Osteoblast (primary cell): ENCODE measurements at regions not wholly inside any gene's neighbourhood (a gene's known extent, or its start where the extent isn't known, plus 50 kb on each side); places are given as distances from the start of the nearest gene placed in this dataset.

ENCODE experiments used
- DNase-seq: peaks from one replicate; pipeline ENCODE4 v3.0.0; 2011; ENCODE audit warnings: low spot score, mixed read lengths; ENCODE audit not compliant: insufficient read length; ENCODE audit errors: missing footprints
- H2AFZ ChIP-seq: 2 replicates; pipeline ENCODE4 v1.6.0; 2011; ENCODE audit warnings: mild to moderate bottlenecking, low read length
- H3K27ac ChIP-seq: 2 replicates; pipeline ENCODE4 v1.5.1; 2011; ENCODE audit warnings: mild to moderate bottlenecking, low read depth, low read length, moderate library complexity
- H3K27me3 ChIP-seq: 2 replicates; pipeline ENCODE4 v1.6.0; 2012; ENCODE audit warnings: mild to moderate bottlenecking, control low read depth, inconsistent platforms, low read length, moderate library complexity; ENCODE audit not compliant: insufficient read depth
- H3K36me3 ChIP-seq: 2 replicates; pipeline ENCODE4 v1.5.1; 2011; ENCODE audit warnings: mild to moderate bottlenecking, low read length, control low read depth, moderate library complexity; ENCODE audit not compliant: insufficient read depth
- H3K4me1 ChIP-seq: 2 replicates; pipeline ENCODE4 v1.5.1; 2011; ENCODE audit warnings: mild to moderate bottlenecking, low read length, control low read depth, moderate library complexity; ENCODE audit not compliant: insufficient read depth
- H3K4me2 ChIP-seq: 2 replicates; pipeline ENCODE4 v1.6.0; 2011; ENCODE audit warnings: mild to moderate bottlenecking, low read length; ENCODE audit not compliant: insufficient read depth
- H3K4me3 ChIP-seq: fragments of 200-600 bp; sonication (generic); 3 replicates; pipeline ENCODE4 v1.5.1; 2012; ENCODE audit warnings: mild to moderate bottlenecking, low read length, inconsistent platforms; ENCODE audit not compliant: insufficient read depth
- H3K79me2 ChIP-seq: 2 replicates; pipeline ENCODE4 v1.6.0; 2012; ENCODE audit warnings: mild to moderate bottlenecking, low read length, control low read depth, inconsistent platforms; ENCODE audit not compliant: insufficient read depth
- H3K9me3 ChIP-seq: 2 replicates; pipeline ENCODE4 v1.5.1; 2011; ENCODE audit warnings: low read depth, low read length, control low read depth
- H4K20me1 ChIP-seq: 2 replicates; pipeline ENCODE4 v1.6.0; 2012; ENCODE audit warnings: mild to moderate bottlenecking, low read length, control low read depth; ENCODE audit not compliant: insufficient read depth
- TF ChIP-seq, protein P1 (sequence below): IDR thresholded peaks from 2 replicates; pipeline ENCODE4 v1.5.1; 2011; ENCODE audit warnings: mild to moderate bottlenecking, low read depth, low read length, moderate library complexity; ENCODE audit errors: extremely low read depth

DNA sequence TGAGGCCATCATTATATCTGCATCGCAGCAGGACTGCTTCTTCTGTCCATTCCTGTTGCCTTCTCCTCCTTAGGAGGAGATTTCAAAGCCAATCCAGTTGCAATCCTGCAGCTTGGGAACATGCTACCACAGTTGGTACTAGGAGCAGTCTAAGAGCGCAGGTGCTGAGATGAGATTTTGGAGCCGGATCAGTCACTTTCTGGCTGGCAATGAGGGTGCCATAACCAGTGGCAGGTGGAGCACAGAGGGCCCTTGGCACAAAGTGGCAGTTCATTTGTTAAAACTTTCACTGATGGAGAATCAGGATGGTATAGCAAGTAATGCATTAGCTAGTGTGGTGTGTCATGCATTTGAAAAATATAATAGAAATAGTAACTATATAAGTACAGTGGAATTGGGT, 173.7 kb upstream of the ATP5MC3 start:
- Histone ChIP-seq H3K4me3 (no peak overlapping the region), H4K20me1 (no peaks in the 10 kb centered on the region), H3K4me1 (no peaks in the 10 kb centered on the region), H3K4me2 (no peak overlapping the region), H3K27ac (no peak overlapping the region), H3K27me3 (peaks cover 3% of the 10 kb centered on the region), H2AFZ (no peak overlapping the region), H3K36me3 (no peaks in the 10 kb centered on the region), H3K79me2 (no peaks in the 10 kb centered on the region), H3K9me3 (no peaks in the 10 kb centered on the region)
- no peak for DNase-seq
- TF ChIP-seq, protein P1, sequence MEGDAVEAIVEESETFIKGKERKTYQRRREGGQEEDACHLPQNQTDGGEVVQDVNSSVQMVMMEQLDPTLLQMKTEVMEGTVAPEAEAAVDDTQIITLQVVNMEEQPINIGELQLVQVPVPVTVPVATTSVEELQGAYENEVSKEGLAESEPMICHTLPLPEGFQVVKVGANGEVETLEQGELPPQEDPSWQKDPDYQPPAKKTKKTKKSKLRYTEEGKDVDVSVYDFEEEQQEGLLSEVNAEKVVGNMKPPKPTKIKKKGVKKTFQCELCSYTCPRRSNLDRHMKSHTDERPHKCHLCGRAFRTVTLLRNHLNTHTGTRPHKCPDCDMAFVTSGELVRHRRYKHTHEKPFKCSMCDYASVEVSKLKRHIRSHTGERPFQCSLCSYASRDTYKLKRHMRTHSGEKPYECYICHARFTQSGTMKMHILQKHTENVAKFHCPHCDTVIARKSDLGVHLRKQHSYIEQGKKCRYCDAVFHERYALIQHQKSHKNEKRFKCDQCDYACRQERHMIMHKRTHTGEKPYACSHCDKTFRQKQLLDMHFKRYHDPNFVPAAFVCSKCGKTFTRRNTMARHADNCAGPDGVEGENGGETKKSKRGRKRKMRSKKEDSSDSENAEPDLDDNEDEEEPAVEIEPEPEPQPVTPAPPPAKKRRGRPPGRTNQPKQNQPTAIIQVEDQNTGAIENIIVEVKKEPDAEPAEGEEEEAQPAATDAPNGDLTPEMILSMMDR, result no peak

DNA sequence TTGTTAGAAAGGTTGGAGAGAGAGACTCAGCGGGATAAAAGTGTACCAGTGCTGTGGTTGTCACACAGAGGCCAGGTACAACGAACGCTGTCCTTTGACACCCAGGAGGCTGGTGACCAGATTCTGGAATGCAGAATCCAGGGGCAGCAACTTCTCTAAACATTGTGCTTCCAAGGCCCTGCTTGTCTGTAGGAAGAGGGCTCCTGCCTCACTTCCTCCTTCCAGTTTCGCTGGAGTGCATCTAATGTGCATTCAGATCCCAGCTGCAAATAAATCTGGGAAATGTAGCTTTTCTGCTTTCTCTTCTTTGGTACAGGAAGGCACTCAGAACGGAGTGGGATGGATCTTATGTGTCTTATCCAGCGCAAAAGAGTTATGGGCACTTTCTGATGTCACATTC, 171.8 kb upstream of the ATP5MC3 start:
- Histone ChIP-seq H3K36me3 (no peaks in the 10 kb centered on the region), H3K27ac (no peak overlapping the region), H4K20me1 (no peaks in the 10 kb centered on the region), H3K79me2 (no peaks in the 10 kb centered on the region), H3K4me3 (no peak overlapping the region), H3K4me2 (no peak overlapping the region), H3K27me3 (peaks cover 3% of the 10 kb centered on the region), H3K9me3 (no peaks in the 10 kb centered on the region), H2AFZ (no peak overlapping the region), H3K4me1 (no peaks in the 10 kb centered on the region)
- no peak for DNase-seq
- TF ChIP-seq, protein P1, result no peak

DNA sequence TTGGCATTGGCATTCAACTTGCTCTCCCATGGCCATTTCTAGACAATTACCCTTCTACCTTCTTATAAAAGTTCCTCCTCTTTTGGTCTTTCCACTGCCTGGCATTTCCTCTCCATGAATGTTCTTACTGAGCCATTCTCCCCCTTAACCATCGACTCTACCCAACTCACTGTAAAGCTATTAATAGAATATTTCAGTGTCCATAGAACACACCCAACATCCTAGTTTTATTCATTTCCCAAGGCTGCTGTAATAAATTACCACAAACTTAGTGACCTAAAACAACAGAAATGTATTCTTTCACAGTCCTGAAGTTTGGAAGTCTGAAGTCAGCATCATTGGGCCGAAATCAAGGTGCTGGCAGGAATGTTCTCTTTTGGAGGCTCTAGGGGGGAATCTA, 170.0 kb upstream of the ATP5MC3 start:
- TF ChIP-seq, protein P1, result no peak
- H4K20me1 ChIP-seq, result no peaks in the 10 kb centered on the region
- no peak overlapping the region for H2AFZ ChIP-seq
- no peaks in the 10 kb centered on the region for H3K9me3 ChIP-seq
- no peaks in the 10 kb centered on the region for H3K79me2 ChIP-seq
- no peak overlapping the region for H3K4me3 ChIP-seq
- peaks cover 3% of the 10 kb centered on the region for H3K27me3 ChIP-seq
- DNase-seq, result no peak
- H3K4me1 ChIP-seq, result no peaks in the 10 kb centered on the region
- H3K27ac ChIP-seq, result no peak overlapping the region
- H3K36me3 ChIP-seq, result no peaks in the 10 kb centered on the region
- no peak overlapping the region for H3K4me2 ChIP-seq

GRCh38 chr2:175350105-175350504, 168.6 kb upstream of the ATP5MC3 start:
- no peaks in the 10 kb centered on the region for H3K79me2 ChIP-seq
- H3K27ac ChIP-seq, result no peak overlapping the region
- no peak overlapping the region for H2AFZ ChIP-seq
- H3K9me3 ChIP-seq, result no peaks in the 10 kb centered on the region
- H3K4me1 ChIP-seq, result no peaks in the 10 kb centered on the region
- H3K27me3 ChIP-seq, result peaks cover 3% of the 10 kb centered on the region
- no peaks in the 10 kb centered on the region for H4K20me1 ChIP-seq
- H3K4me3 ChIP-seq, result no peak overlapping the region
- TF ChIP-seq, protein P1, result no peak
- no peak for DNase-seq
- no peak overlapping the region for H3K4me2 ChIP-seq
- H3K36me3 ChIP-seq, result no peaks in the 10 kb centered on the region
